Fibroblast of villous mesenchyme (primary cell): ENCODE measurements at regions not wholly inside any gene's neighbourhood (a gene's known extent, or its start where the extent isn't known, plus 50 kb on each side); places are given as distances from the start of the nearest gene placed in this dataset.

Experiments
- DNase-seq: peaks from one replicate; pipeline ENCODE4 v3.0.0-alpha.2; 2010; ENCODE audit warnings: low read depth
- H3K4me3 ChIP-seq: 2 replicates; pipeline ENCODE4 v1.5.1; 2011; ENCODE audit warnings: low read depth, mild to moderate bottlenecking, low read length
- CTCF ChIP-seq: IDR thresholded peaks from 2 replicates; pipeline ENCODE4 v1.5.1; 2012; ENCODE audit warnings: low read depth, mild to moderate bottlenecking, low read length; ENCODE audit not compliant: insufficient read depth

- H3K4me3 ChIP-seq: no peak overlapping the region
- DNase-seq: no peak
- TF ChIP-seq CTCF: no peak
These were observed 694.9 kb downstream of the BCL11A start for GRCh38 chr2:59858540-59858939.

GRCh38 chr2:59857109-59857508, 696.3 kb downstream of the BCL11A start:
- DNase-seq: no peak
- TF ChIP-seq CTCF: no peak
- no peak overlapping the region for H3K4me3 ChIP-seq

GRCh38 chr2:59856391-59856790, 697.1 kb downstream of the BCL11A start:
- no peak for DNase-seq
- TF ChIP-seq CTCF: no peak
- H3K4me3 ChIP-seq: no peak overlapping the region

GRCh38 chr2:59853032-59853431, 700.4 kb downstream of the BCL11A start:
- H3K4me3 ChIP-seq: no peak overlapping the region
- DNase-seq: no peak
- TF ChIP-seq CTCF: no peak

GRCh38 chr2:59851836-59852475, 701.5 kb downstream of the BCL11A start:
- no peak overlapping the region for H3K4me3 ChIP-seq
- no peak for DNase-seq
- no peak for TF ChIP-seq CTCF

GRCh38 chr2:59850554-59850953, 702.9 kb downstream of the BCL11A start:
- no peak overlapping the region for H3K4me3 ChIP-seq
- no peak for DNase-seq
- TF ChIP-seq CTCF: no peak

- TF ChIP-seq CTCF: no peak
- DNase-seq: no peak
- no peak overlapping the region for H3K4me3 ChIP-seq
These were observed 719.5 kb downstream of the BCL11A start for GRCh38 chr2:59833941-59834340.
